Loucy (cell line): ENCODE measurements at regions not wholly inside any gene's neighbourhood (a gene's known extent, or its start where the extent isn't known, plus 50 kb on each side); places are given as distances from the start of the nearest gene placed in this dataset.

Experiments used
- EZH2phosphoT487 ChIP-seq: fragments of 200-600 bp; IDR thresholded peaks from 2 replicates; pipeline ENCODE4 v1.6.1; 2018; ENCODE audit warnings: antibody characterized with exemption, mild to moderate bottlenecking, moderate library complexity, borderline replicate concordance
- TF ChIP-seq, protein P1 (sequence below): fragments of 200-600 bp; sonication (generic); conservative IDR thresholded peaks from 2 replicates; pipeline ENCODE4 v1.5.1; 2014; ENCODE audit warnings: mild to moderate bottlenecking, antibody characterized with exemption, low read length

DNA sequence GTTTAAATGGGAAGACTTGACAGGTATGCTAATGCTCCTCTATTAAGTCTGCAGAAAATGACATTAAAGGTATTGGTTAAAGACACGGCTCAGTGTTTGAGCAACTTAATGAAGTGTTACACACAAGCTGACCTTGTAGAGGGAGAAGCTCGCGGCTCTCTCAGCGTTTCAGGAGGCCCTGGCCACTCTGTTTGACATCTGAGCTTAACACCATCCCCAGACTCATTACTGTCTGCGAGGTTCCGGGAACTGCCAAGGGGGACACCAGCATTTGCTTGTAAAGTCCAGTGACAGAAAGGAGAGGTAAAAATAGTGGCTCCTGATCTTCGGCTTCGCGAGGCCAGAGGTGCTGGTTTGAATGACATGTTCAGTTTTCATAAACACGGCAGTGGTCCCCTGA is 540.7 kb upstream of the CADM1 start:
- TF ChIP-seq, protein P1, sequence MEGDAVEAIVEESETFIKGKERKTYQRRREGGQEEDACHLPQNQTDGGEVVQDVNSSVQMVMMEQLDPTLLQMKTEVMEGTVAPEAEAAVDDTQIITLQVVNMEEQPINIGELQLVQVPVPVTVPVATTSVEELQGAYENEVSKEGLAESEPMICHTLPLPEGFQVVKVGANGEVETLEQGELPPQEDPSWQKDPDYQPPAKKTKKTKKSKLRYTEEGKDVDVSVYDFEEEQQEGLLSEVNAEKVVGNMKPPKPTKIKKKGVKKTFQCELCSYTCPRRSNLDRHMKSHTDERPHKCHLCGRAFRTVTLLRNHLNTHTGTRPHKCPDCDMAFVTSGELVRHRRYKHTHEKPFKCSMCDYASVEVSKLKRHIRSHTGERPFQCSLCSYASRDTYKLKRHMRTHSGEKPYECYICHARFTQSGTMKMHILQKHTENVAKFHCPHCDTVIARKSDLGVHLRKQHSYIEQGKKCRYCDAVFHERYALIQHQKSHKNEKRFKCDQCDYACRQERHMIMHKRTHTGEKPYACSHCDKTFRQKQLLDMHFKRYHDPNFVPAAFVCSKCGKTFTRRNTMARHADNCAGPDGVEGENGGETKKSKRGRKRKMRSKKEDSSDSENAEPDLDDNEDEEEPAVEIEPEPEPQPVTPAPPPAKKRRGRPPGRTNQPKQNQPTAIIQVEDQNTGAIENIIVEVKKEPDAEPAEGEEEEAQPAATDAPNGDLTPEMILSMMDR, result no peak
- TF ChIP-seq EZH2phosphoT487, result no peak
